Thyroid gland (tissue), 4 donors: ENCODE measurements at regions not wholly inside any gene's neighbourhood (a gene's known extent, or its start where the extent isn't known, plus 50 kb on each side); places are given as distances from the start of the nearest gene placed in this dataset.

Source experiments
- DNase-seq, 2 donors: peaks; one replicate each; pipeline ENCODE4 v3.0.0-alpha.2; 2019
- H3K27ac ChIP-seq, 3 donors: fragments of 200-600 bp; sonication (generic); 1 replicate in 2 of 3; 2 replicates in 1 of 3; pipeline ENCODE4 v1.5.1; 2016 to 2019; ENCODE audit warnings: mild to moderate bottlenecking in 1 of 3, moderate library complexity in 1 of 3
- H3K27me3 ChIP-seq: fragments of 200-600 bp; sonication (generic); one replicate; pipeline ENCODE4 v1.5.1; 2019
- H3K36me3 ChIP-seq, 2 donors: fragments of 200-600 bp; sonication (generic); one replicate each; pipeline ENCODE4 v1.5.1; 2016 to 2019
- H3K4me1 ChIP-seq, 2 donors: fragments of 200-600 bp; sonication (generic); one replicate each; pipeline ENCODE4 v1.5.1; 2017 to 2019
- H3K4me3 ChIP-seq, 3 donors: fragments of 200-600 bp; sonication (generic); replicated peaks in 1 of 3; 1 replicate in 2 of 3; 2 replicates in 1 of 3; pipeline ENCODE4 v1.5.1; 2016; ENCODE audit warnings: mild to moderate bottlenecking in 1 of 3
- H3K9me3 ChIP-seq: fragments of 200-600 bp; sonication (generic); one replicate; pipeline ENCODE4 v1.5.1; 2017
- CTCF ChIP-seq, 6 experiments: fragments of 200-600 bp in 3 of 6; fragments of 450-650 bp in 3 of 6; sonication (generic) in 3 of 6; IDR thresholded peaks; one replicate each; pipeline ENCODE4 v1.5.1; 2016 to 2019; ENCODE audit warnings: antibody characterized with exemption in 6 of 6, mild to moderate bottlenecking in 2 of 6, inconsistent platforms in 1 of 6, moderate library complexity in 1 of 6
- POLR2A ChIP-seq, 2 donors: fragments of 450-650 bp; IDR thresholded peaks; one replicate each; pipeline ENCODE4 v1.6.1; 2017; ENCODE audit warnings: antibody characterized with exemption in 2 of 2, mild to moderate bottlenecking in 2 of 2, moderate library complexity in 1 of 2
- WGBS, 2 donors: methylation state at CpG; one replicate each; pipeline ENCODE4 v1.1.5; 2017; 5-methylcytosine and 5-hydroxymethylcytosine counted together
- intact Hi-C: fragments of 100-400 bp; cut with DNase I; formaldehyde crosslinking; loops from one replicate; pipeline ENCODE4 v1.15.1; 2023

DNA sequence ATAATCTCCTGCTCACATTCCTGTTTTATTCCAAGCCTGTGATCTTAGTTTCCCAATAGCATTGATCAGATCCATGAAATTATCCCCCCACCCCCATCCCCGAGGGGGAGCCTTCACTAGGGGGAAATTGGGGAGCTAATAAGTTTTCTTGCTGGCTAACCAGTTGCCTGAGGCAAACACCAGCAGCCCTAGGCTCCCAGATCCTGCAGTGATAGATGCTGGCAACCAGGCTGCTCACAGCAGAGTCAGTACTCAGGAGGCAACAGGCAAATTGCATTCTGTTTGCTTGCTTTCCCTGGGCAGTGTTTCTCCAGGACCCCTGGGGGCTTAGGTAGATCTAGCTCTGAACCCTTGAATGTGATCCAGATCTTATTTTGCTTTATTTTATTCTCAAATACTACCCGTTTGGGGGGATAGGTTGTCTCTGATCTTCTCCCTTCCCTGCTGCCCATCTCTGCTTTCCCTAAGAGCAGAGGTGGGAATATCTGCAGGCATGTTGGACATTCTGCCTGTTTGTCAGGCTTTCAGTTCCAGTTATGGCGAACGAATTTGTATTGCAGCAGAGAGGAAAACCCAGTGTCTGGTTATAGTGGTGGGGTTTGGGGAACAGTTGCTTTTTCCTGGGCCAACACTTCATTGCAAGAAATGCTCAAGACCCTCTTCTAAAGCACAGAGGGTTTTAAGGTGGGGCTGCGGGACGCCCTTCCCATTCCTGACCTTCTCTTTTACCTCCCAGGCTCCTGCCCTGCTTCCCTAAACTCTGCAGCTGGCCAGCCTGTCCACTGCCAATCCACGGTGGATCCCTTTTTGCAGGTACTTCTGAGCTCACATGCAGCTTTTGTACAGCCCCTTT is 289.8 kb upstream of the PLXNA2 start:
- H3K27ac ChIP-seq, result no peak overlapping the region
- H3K36me3 ChIP-seq, result no peaks in the 10 kb centered on the region
- TF ChIP-seq POLR2A (IDR thresholded peaks at IDR 0.05) (no peak), CTCF (IDR thresholded peaks at IDR 0.05) (no peak)
- peaks cover 0 to 5% of the 10 kb centered on the region in 2 donors for H3K4me1 ChIP-seq
- no peaks in the 10 kb centered on the region for H3K9me3 ChIP-seq
- no peak overlapping the region for H3K4me3 ChIP-seq
- DNase-seq, result no peak
- 80 to 84% methylated on average over 7 of the region's 7 CpGs for WGBS, 2 donors
- intact Hi-C loops, result no loop called here
- H3K27me3 ChIP-seq, result no peaks in the 10 kb centered on the region

DNA sequence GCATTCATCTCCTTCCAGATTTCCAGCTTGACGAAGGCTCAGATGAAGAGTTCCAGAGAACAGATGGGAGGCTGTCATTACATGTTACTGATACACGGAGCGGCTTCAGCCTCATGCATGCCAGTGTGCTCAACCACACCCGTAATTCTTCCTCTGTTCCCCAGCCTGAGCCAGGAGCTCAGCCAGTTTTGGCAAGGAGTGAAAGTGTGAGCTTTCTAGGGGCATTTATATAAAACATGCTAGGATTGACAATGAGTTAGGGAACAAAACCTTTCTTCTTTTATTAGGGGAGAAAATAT is 290.4 kb upstream of the PLXNA2 start:
- Histone ChIP-seq H3K36me3 (no peaks in the 10 kb centered on the region), H3K9me3 (no peaks in the 10 kb centered on the region), H3K4me3 (no peak overlapping the region), H3K27ac (no peak overlapping the region), H3K4me1 (peaks cover 0 to 5% of the 10 kb centered on the region in 2 donors), H3K27me3 (no peaks in the 10 kb centered on the region)
- no peak for DNase-seq
- intact Hi-C loops, result no loop called here
- 88 to 90% methylated on average over 4 of the region's 4 CpGs for WGBS, 2 donors
- TF ChIP-seq POLR2A (IDR thresholded peaks at IDR 0.05), result no peak
- no peak for TF ChIP-seq CTCF (IDR thresholded peaks at IDR 0.05)

DNA sequence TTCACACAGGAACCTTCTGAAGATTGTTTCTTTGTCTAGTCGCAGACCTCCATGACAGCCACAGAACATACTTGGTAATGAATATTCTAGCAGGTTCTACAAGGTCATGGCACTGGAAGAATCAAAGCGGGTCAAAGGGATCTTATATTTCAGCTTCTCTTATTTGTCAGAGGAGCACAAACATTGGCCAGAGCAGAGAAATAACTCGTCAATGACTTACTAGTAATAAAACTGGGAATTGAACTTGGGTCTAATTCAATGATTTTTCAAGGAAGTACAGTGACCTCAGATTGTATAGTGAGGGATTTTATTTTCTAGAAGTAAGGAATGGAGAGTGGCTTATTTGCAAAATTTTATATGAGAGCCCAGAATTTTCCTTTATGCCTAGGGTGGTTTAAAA is 290.8 kb upstream of the PLXNA2 start:
- Histone ChIP-seq H3K27me3 (no peaks in the 10 kb centered on the region), H3K4me1 (peaks cover 0 to 4% of the 10 kb centered on the region in 2 donors), H3K36me3 (no peaks in the 10 kb centered on the region), H3K27ac (no peak overlapping the region), H3K4me3 (no peak overlapping the region), H3K9me3 (no peaks in the 10 kb centered on the region)
- DNase-seq, result no peak
- 91 to 92% methylated on average over 3 of the region's 3 CpGs for WGBS, 2 donors
- TF ChIP-seq POLR2A (IDR thresholded peaks at IDR 0.05), result no peak
- intact Hi-C loops, result no loop called here

GRCh38 chr1:208535511-208535910 is 291.3 kb upstream of the PLXNA2 start:
- Histone ChIP-seq H3K36me3 (no peaks in the 10 kb centered on the region), H3K4me3 (no peak overlapping the region), H3K27me3 (no peaks in the 10 kb centered on the region), H3K27ac (no peak overlapping the region), H3K9me3 (no peaks in the 10 kb centered on the region), H3K4me1 (no peaks in the 10 kb centered on the region)
- intact Hi-C loops, result no loop called here
- WGBS, 2 donors, result 67 to 76% methylated on average over 7 of the region's 7 CpGs
- TF ChIP-seq POLR2A (IDR thresholded peaks at IDR 0.05) (no peak), CTCF (IDR thresholded peaks at IDR 0.05) (no peak)
- DNase-seq, result no peak

DNA sequence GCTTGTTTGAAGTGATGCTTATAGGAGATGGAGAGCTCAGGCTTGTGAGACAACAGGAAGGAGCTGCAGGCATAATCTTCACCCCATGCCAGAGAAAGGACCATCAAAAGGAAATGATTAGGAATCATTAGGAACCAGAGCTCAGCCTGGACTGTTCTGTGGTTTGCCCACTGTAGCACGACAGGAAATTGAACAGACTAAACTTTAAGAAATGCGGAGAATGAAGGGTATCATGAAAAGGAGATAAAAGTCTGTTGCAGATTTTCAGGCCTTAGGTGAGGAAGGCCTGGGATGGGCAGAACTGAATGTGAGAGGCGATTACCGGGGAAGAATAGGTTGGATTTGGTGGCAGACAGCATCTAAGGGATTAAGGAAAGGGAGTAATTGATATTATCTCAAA is 292.0 kb upstream of the PLXNA2 start:
- TF ChIP-seq CTCF (IDR thresholded peaks at IDR 0.05) (no peak), POLR2A (IDR thresholded peaks at IDR 0.05) (no peak)
- no peak for DNase-seq
- intact Hi-C loops, result no loop called here
- no peaks in the 10 kb centered on the region for H3K9me3 ChIP-seq
- H3K27me3 ChIP-seq, result no peaks in the 10 kb centered on the region
- WGBS, 2 donors, result 86 to 89% methylated on average over 4 of the region's 4 CpGs
- no peak overlapping the region for H3K27ac ChIP-seq
- H3K4me3 ChIP-seq, result no peak overlapping the region
- H3K36me3 ChIP-seq, result no peaks in the 10 kb centered on the region
- no peaks in the 10 kb centered on the region for H3K4me1 ChIP-seq
